ENCODE measurements at regions not wholly inside any gene's neighbourhood (a gene's known extent, or its start where the extent isn't known, plus 50 kb on each side); places are given as distances from the start of the nearest gene placed in this dataset.

GRCh38 chr18:6489977-6490376, 75.3 kb upstream of the L3MBTL4 start:
- TF ChIP-seq, protein P1, sequence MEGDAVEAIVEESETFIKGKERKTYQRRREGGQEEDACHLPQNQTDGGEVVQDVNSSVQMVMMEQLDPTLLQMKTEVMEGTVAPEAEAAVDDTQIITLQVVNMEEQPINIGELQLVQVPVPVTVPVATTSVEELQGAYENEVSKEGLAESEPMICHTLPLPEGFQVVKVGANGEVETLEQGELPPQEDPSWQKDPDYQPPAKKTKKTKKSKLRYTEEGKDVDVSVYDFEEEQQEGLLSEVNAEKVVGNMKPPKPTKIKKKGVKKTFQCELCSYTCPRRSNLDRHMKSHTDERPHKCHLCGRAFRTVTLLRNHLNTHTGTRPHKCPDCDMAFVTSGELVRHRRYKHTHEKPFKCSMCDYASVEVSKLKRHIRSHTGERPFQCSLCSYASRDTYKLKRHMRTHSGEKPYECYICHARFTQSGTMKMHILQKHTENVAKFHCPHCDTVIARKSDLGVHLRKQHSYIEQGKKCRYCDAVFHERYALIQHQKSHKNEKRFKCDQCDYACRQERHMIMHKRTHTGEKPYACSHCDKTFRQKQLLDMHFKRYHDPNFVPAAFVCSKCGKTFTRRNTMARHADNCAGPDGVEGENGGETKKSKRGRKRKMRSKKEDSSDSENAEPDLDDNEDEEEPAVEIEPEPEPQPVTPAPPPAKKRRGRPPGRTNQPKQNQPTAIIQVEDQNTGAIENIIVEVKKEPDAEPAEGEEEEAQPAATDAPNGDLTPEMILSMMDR (IDR thresholded peaks at IDR 0.05; ENCODE audit: low read depth, low read length) = no peak
- TF ChIP-seq POLR2A (IDR thresholded peaks at IDR 0.05; ENCODE audit: extremely low read depth, insufficient read length) = no peak
